ENCODE measurements at regions not wholly inside any gene's neighbourhood (a gene's known extent, or its start where the extent isn't known, plus 50 kb on each side); places are given as distances from the start of the nearest gene placed in this dataset.

DNA sequence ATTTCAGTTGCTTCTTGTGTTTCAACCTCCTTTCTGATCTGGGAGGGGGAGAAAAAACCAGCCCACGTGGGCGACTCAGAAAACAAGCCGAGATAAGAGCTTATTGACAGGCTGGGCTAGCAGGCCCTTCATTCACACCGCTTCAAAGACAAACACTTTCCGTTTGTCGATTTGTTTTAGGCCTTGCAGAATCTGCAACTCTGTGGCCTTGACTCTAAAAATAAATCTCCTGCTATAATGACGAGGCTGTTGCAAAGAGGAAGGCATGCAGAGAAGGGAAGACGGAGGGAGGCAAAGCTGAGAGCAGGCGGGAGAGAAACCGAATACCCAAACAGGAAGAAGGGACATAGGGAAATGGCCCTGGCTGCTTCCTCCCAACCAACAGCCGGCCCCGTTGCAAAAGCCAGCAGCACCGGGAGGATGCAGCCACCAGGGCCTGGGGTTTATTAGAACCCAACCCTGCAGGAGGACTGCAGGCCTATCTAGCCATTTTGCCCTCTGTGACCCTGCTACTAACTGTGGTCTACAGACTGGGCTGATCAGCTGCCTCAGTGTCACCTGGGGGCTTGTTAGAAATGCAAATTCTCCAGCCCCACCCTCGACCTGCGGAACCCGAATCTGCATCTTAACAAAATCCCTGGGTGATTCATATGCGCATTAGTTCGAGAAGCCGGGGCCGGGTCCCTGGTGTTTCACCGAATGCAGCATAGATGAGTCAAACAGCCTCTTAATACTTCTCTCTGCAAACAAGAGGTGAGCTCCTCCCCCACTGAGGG lies 325.5 kb downstream of the BCOR start (continued):
- TF ChIP-seq, protein P1, sequence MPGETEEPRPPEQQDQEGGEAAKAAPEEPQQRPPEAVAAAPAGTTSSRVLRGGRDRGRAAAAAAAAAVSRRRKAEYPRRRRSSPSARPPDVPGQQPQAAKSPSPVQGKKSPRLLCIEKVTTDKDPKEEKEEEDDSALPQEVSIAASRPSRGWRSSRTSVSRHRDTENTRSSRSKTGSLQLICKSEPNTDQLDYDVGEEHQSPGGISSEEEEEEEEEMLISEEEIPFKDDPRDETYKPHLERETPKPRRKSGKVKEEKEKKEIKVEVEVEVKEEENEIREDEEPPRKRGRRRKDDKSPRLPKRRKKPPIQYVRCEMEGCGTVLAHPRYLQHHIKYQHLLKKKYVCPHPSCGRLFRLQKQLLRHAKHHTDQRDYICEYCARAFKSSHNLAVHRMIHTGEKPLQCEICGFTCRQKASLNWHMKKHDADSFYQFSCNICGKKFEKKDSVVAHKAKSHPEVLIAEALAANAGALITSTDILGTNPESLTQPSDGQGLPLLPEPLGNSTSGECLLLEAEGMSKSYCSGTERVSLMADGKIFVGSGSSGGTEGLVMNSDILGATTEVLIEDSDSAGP (CRISPR knock-in tag; IDR thresholded peaks at IDR 0.05) = no peak
- TF ChIP-seq GABPB2 (CRISPR knock-in tag; conservative IDR thresholded peaks at IDR 0.05) (no peak), RBM22 (IDR thresholded peaks at IDR 0.05; ENCODE audit: low read depth, low read length, poor library complexity, severe bottlenecking) (no peak), HDAC6 (IDR thresholded peaks at IDR 0.05; ENCODE audit: low read depth, low read length) (no peak), GABPA (tag; conservative IDR thresholded peaks at IDR 0.05; ENCODE audit: low read depth) (0 out of 2 replicates have a peak, but pooled peaks have one; percentile 23), E2F3 (CRISPR knock-in tag; IDR thresholded peaks at IDR 0.05) (no peak), CTBP1 (IDR thresholded peaks at IDR 0.05; ENCODE audit: borderline replicate concordance) (no peak), TAF15 (IDR thresholded peaks at IDR 0.05; ENCODE audit: low read depth, low read length) (no peak), NFATC3 (IDR thresholded peaks at IDR 0.05) (no peak), ZFP1 (CRISPR knock-in tag; IDR thresholded peaks at IDR 0.05) (no peak), NCOA2 (IDR thresholded peaks at IDR 0.05; ENCODE audit: partially characterized antibody in 2 of 2) (no peak), ZNF785 (CRISPR knock-in tag; IDR thresholded peaks at IDR 0.05) (no peak), EGR1 (conservative IDR thresholded peaks at IDR 0.05) (peak; percentile 58), POLR2A (conservative IDR thresholded peaks at IDR 0.05) (no peak), FOXA3 (CRISPR knock-in tag; conservative IDR thresholded peaks at IDR 0.05 in 1 of 2, IDR thresholded peaks at IDR 0.05 in 1 of 2) (peak in 1 of 2 experiments; percentile 22; a peak in 1 of 4 replicates), SREBF1 (IDR thresholded peaks at IDR 0.05; ENCODE audit: borderline replicate concordance, low read depth, low read length) (no peak), XRCC5 (IDR thresholded peaks at IDR 0.05; ENCODE audit: low read depth, low read length) (no peak), ZNF830 (CRISPR knock-in tag; IDR thresholded peaks at IDR 0.05) (no peak), ZFX (CRISPR knock-in tag; IDR thresholded peaks at IDR 0.05) (peak; percentile 59; the same call in 1 of the 2 replicates), BCOR (IDR thresholded peaks at IDR 0.05) (no peak), STAG1 (CRISPR knock-in tag; IDR thresholded peaks at IDR 0.05; ENCODE audit: borderline replicate concordance) (no peak), DACH1 (IDR thresholded peaks at IDR 0.05; ENCODE audit: partially characterized antibody) (no peak), SAFB (IDR thresholded peaks at IDR 0.05; ENCODE audit: borderline replicate concordance, low read depth, low read length) (no peak)
- TF ChIP-seq, protein P2, sequence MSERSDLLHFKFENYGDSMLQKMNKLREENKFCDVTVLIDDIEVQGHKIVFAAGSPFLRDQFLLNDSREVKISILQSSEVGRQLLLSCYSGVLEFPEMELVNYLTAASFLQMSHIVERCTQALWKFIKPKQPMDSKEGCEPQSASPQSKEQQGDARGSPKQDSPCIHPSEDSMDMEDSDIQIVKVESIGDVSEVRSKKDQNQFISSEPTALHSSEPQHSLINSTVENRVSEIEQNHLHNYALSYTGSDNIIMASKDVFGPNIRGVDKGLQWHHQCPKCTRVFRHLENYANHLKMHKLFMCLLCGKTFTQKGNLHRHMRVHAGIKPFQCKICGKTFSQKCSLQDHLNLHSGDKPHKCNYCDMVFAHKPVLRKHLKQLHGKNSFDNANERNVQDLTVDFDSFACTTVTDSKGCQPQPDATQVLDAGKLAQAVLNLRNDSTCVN (CRISPR knock-in tag; IDR thresholded peaks at IDR 0.05) = no peak
- TF ChIP-seq, protein P3, sequence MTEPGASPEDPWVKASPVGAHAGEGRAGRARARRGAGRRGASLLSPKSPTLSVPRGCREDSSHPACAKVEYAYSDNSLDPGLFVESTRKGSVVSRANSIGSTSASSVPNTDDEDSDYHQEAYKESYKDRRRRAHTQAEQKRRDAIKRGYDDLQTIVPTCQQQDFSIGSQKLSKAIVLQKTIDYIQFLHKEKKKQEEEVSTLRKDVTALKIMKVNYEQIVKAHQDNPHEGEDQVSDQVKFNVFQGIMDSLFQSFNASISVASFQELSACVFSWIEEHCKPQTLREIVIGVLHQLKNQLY (CRISPR knock-in tag; conservative IDR thresholded peaks at IDR 0.05) = no peak
- TF ChIP-seq, protein P4, sequence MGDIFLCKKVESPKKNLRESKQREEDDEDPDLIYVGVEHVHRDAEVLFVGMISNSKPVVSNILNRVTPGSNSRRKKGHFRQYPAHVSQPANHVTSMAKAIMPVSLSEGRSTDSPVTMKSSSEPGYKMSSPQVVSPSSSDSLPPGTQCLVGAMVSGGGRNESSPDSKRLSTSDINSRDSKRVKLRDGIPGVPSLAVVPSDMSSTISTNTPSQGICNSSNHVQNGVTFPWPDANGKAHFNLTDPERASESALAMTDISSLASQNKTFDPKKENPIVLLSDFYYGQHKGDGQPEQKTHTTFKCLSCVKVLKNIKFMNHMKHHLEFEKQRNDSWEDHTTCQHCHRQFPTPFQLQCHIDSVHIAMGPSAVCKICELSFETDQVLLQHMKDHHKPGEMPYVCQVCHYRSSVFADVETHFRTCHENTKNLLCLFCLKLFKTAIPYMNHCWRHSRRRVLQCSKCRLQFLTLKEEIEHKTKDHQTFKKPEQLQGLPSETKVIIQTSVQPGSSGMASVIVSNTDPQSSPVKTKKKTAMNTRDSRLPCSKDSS (IDR thresholded peaks at IDR 0.05; ENCODE audit: low read depth, partially characterized antibody) = no peak
